DND-41 (cell line): ENCODE measurements at regions not wholly inside any gene's neighbourhood (a gene's known extent, or its start where the extent isn't known, plus 50 kb on each side); places are given as distances from the start of the nearest gene placed in this dataset.

Experiments used
- CTCF ChIP-seq: IDR thresholded peaks from 2 replicates; pipeline ENCODE4 v1.5.1; 2012; ENCODE audit warnings: borderline replicate concordance, low read length, moderate library complexity, mild to moderate bottlenecking; ENCODE audit not compliant: poor library complexity, severe bottlenecking; ENCODE audit errors: extremely low read depth
- EZH2 ChIP-seq: IDR thresholded peaks from 3 replicates; pipeline ENCODE4 v1.6.1; 2012; ENCODE audit warnings: borderline replicate concordance, low read depth, mild to moderate bottlenecking, moderate library complexity, low read length, inconsistent platforms; ENCODE audit not compliant: severe bottlenecking

- TF ChIP-seq CTCF (no peak), EZH2 (no peak)
These were observed 87.8 kb upstream of the GOT2 start for GRCh38 chr16:58821886-58822285.
